ENCODE measurements at regions not wholly inside any gene's neighbourhood (a gene's known extent, or its start where the extent isn't known, plus 50 kb on each side); places are given as distances from the start of the nearest gene placed in this dataset.
A peak's percentile ranks its signal among the peaks of the same experiment; 100 is the strongest.
"Not testable (repeated sequence)": the region's sequence is repeated elsewhere in the genome, so short reads cannot be mapped to it uniquely, and the experiment has no call there.

GRCh38 chr6:76634695-76635094, 562.2 kb upstream of the IMPG1 start:
- no peak for DNase-seq

- peak; percentile 51 to 65 for DNase-seq
These were observed 560.8 kb upstream of the IMPG1 start for GRCh38 chr6:76633259-76633658.

GRCh38 chr6:76631622-76632021, 559.2 kb upstream of the IMPG1 start:
- peak in 1 of 2 experiments; percentile 21 for DNase-seq

GRCh38 chr6:76615395-76615794, 542.9 kb upstream of the IMPG1 start:
- no peak for DNase-seq

- no peak for DNase-seq
These were observed 540.5 kb upstream of the IMPG1 start for GRCh38 chr6:76612954-76613353.

- DNase-seq: no peak
These were observed 536.7 kb upstream of the IMPG1 start for GRCh38 chr6:76609160-76609559.

GRCh38 chr6:76594109-76594508, 521.6 kb upstream of the IMPG1 start:
- DNase-seq: no peak

- no peak for DNase-seq
These were observed 521.2 kb upstream of the IMPG1 start for GRCh38 chr6:76593668-76594067.

- no peak for DNase-seq
These were observed 520.1 kb upstream of the IMPG1 start for GRCh38 chr6:76592566-76592965.

- DNase-seq: no peak
These were observed 514.8 kb upstream of the IMPG1 start for GRCh38 chr6:76587271-76587670.

- DNase-seq: no peak
These were observed 511.7 kb upstream of the IMPG1 start for GRCh38 chr6:76584121-76584520.

- no peak for DNase-seq
These were observed 506.3 kb upstream of the IMPG1 start for GRCh38 chr6:76578746-76579145.

GRCh38 chr6:76574746-76575145, 502.3 kb upstream of the IMPG1 start:
- DNase-seq: no peak

GRCh38 chr6:76565932-76566331, 493.5 kb upstream of the IMPG1 start:
- no peak for DNase-seq

- not testable (repeated sequence) for DNase-seq
These were observed 489.9 kb upstream of the IMPG1 start for GRCh38 chr6:76562371-76562770.

- DNase-seq: not testable (repeated sequence)
These were observed 488.6 kb upstream of the IMPG1 start for GRCh38 chr6:76560851-76561755.

- no peak for DNase-seq
These were observed 480.8 kb upstream of the IMPG1 start for GRCh38 chr6:76553256-76553655.

GRCh38 chr6:76552268-76552667, 479.8 kb upstream of the IMPG1 start:
- DNase-seq: no peak

- DNase-seq: no peak
These were observed 461.2 kb upstream of the IMPG1 start for GRCh38 chr6:76533661-76534060.

- no peak for DNase-seq
These were observed 460.2 kb upstream of the IMPG1 start for GRCh38 chr6:76532647-76533046.

GRCh38 chr6:76518443-76518842, 446.0 kb upstream of the IMPG1 start:
- DNase-seq: no peak

GRCh38 chr6:76516924-76517323, 444.5 kb upstream of the IMPG1 start:
- DNase-seq: no peak

- DNase-seq: no peak
These were observed 438.0 kb upstream of the IMPG1 start for GRCh38 chr6:76510489-76510888.

- no peak for DNase-seq
These were observed 436.9 kb upstream of the IMPG1 start for GRCh38 chr6:76509397-76509796.

- no peak for DNase-seq
These were observed 434.3 kb upstream of the IMPG1 start for GRCh38 chr6:76506808-76507207.
